Aorta (tissue), 5 donors: ENCODE measurements at regions not wholly inside any gene's neighbourhood (a gene's known extent, or its start where the extent isn't known, plus 50 kb on each side); places are given as distances from the start of the nearest gene placed in this dataset.
A peak's percentile ranks its signal among the peaks of the same experiment; 100 is the strongest.

Source experiments
- ATAC-seq: fragments of 200-7000 bp; cut with Tn5 transposase; one replicate; pipeline ENCODE4 v1.9.1; 2022; ENCODE audit warnings: moderate library complexity; ENCODE audit not compliant: low FRiP score
- DNase-seq, 2 donors: peaks; one replicate each; pipeline ENCODE4 v3.0.0-alpha.2; 2020
- H3K27ac ChIP-seq, 2 donors: one replicate each; pipeline ENCODE4 v1.5.1; 2013; ENCODE audit warnings: low read length in 2 of 2, mild to moderate bottlenecking in 2 of 2, moderate library complexity in 2 of 2, control low read depth in 1 of 2, inconsistent platforms in 1 of 2, low read depth in 1 of 2
- H3K27me3 ChIP-seq, 2 donors: one replicate each; pipeline ENCODE4 v1.6.1; 2013; ENCODE audit warnings: control low read depth in 1 of 2, low read length in 1 of 2, mild to moderate bottlenecking in 1 of 2, moderate library complexity in 1 of 2; ENCODE audit not compliant: insufficient read depth in 2 of 2, control insufficient read depth in 1 of 2
- H3K36me3 ChIP-seq, 2 donors: one replicate each; pipeline ENCODE4 v1.6.1; 2013; ENCODE audit warnings: control low read depth in 1 of 2, low read length in 1 of 2, mild to moderate bottlenecking in 1 of 2; ENCODE audit not compliant: insufficient read depth in 2 of 2, control insufficient read depth in 1 of 2
- H3K4me1 ChIP-seq, 2 donors: one replicate each; pipeline ENCODE4 v1.6.1; 2013; ENCODE audit warnings: low read length in 2 of 2, control low read depth in 1 of 2, mild to moderate bottlenecking in 1 of 2, moderate library complexity in 1 of 2; ENCODE audit not compliant: insufficient read depth in 2 of 2, control insufficient read depth in 1 of 2
- H3K4me3 ChIP-seq, 2 donors: one replicate each; pipeline ENCODE4 v1.5.1; 2013; ENCODE audit warnings: low read length in 2 of 2, control low read depth in 1 of 2, mild to moderate bottlenecking in 1 of 2
- H3K9me3 ChIP-seq: one replicate; pipeline ENCODE4 v1.6.1; 2013; ENCODE audit warnings: mild to moderate bottlenecking, low read length; ENCODE audit not compliant: control insufficient read depth
- WGBS, 2 donors: extraction: QIAGEN DNeasy Blood & Tissue Kit; methylation state at CpG; one replicate each; pipeline ENCODE4 v1.1.7; 2013; 5-methylcytosine and 5-hydroxymethylcytosine counted together
- intact Hi-C, 2 donors: fragments of 100-400 bp; cut with DNase I; formaldehyde crosslinking; loops; one replicate each; pipeline versions ENCODE4 v1.14.2 to v1.15.0; 2022
- donor health status: healthy with polysubstance abuse.
- donor health status: Bipolar disorder and iron deficiency.
- donor health status: DM: no; HTN: no; CAD: no.
- donor health status: DM: no; HTN: no; CAD: no.
- donor health status: DM: yes; HTN: yes; CAD: no.

- 89 to 92% methylated on average over 4 of the region's 4 CpGs for WGBS, 2 donors
- Histone ChIP-seq H3K27me3 (no peaks in the 10 kb centered on the region), H3K27ac (no peak overlapping the region), H3K36me3 (no peaks in the 10 kb centered on the region), H3K9me3 (no peaks in the 10 kb centered on the region), H3K4me3 (no peak overlapping the region), H3K4me1 (no peaks in the 10 kb centered on the region)
- ATAC-seq (peak; percentile 22), DNase-seq (no peak)
- intact Hi-C loops, result no loop called here
These were observed 128.9 kb downstream of the ZNF365 start for GRCh38 chr10:62502995-62503613.

DNA sequence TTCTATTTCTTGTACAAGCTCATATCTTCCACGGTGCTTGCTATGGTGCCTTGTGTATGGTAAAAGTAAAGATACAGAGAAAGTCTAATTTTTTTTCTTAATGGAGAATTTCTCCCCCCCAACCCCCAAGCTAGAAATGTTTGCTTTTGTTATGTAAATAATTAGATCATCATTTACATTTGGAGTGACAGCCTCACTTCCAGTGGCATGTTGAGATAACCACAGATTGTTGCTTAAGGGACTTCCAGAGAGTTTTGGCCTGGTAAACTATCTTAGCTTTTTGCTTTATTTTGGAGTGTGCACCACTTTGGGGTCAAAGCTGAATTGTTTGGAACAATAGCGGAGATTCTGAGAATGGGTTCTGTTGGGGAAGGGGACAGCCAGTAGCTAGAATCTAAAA is 129.7 kb downstream of the ZNF365 start:
- H3K27me3 ChIP-seq, result no peaks in the 10 kb centered on the region
- H3K27ac ChIP-seq, result no peak overlapping the region
- H3K4me1 ChIP-seq, result no peaks in the 10 kb centered on the region
- H3K36me3 ChIP-seq, result no peaks in the 10 kb centered on the region
- ATAC-seq, result no peak
- 90 to 91% methylated on average over 2 of the region's 2 CpGs for WGBS, 2 donors
- no peak overlapping the region for H3K4me3 ChIP-seq
- H3K9me3 ChIP-seq, result no peaks in the 10 kb centered on the region
- no peak for DNase-seq
- intact Hi-C loops, result no loop called here

DNA sequence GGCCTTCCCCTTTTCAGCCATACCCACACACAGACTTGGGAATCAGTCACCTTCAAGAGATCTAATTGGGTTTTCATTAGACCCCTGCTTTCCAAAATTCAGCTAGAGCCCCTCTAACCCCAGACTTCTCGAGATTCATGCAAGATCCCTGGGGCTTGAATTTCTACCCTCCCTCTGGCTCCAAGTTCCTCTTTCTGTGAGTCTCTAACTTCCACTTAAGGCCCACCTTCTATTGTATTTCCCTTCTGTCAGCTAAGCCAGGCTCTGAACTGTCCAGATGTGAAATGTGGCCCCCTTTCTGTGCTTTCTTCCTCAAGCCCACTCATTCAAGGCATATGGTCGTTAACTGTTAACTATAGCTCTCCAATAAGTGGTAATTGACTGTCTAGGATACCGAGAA is 132.2 kb downstream of the ZNF365 start:
- H3K9me3 ChIP-seq, result no peaks in the 10 kb centered on the region
- H3K36me3 ChIP-seq, result no peaks in the 10 kb centered on the region
- no peak overlapping the region for H3K27ac ChIP-seq
- H3K27me3 ChIP-seq, result no peaks in the 10 kb centered on the region
- 83 to 88% methylated on average over 3 of the region's 3 CpGs for WGBS, 2 donors
- no peaks in the 10 kb centered on the region for H3K4me1 ChIP-seq
- intact Hi-C loops, result no loop called here
- H3K4me3 ChIP-seq, result no peak overlapping the region
- no peak for DNase-seq
- ATAC-seq, result no peak

DNA sequence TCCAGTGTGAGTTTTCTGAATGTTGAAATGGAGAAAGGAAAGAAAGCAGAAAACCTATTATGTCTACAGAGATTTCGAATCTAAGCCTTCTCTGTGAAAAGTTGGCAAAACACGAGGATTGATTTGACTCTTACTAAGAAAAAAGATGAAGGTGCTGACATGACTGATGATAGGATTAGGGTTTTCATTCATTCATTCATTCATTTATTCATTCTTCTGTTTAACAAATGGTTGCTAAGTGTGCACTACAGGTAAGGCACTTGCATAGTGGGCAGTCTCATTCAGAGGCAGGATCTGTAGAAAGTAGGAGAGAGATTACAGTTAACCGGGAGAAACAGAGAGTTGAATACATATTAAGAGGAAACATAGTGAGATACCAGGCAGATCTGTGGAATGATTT is 137.1 kb downstream of the ZNF365 start:
- no peaks in the 10 kb centered on the region for H3K4me1 ChIP-seq

DNA sequence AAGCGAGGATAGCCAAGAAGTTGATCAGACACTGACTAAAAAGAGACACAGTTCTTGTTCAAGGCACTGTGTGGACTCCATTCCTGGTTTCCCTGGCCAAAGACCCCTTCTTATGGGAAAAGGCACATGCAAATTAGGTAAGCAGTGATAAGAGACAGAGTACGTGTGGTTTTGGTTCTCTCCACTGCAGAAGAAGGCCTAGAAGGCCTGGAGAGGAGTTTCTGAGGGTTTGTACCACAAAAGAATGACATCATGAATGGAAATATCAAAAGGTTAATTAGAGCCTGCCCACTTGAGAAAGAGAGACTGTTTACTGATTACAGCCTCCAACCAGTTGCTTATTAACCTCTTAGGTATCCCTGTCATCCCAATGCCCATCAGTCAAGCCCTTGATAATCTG is 137.5 kb downstream of the ZNF365 start:
- ATAC-seq (no peak), DNase-seq (no peak)
- Histone ChIP-seq H3K27ac (no peak overlapping the region), H3K4me3 (no peak overlapping the region), H3K27me3 (no peaks in the 10 kb centered on the region), H3K36me3 (no peaks in the 10 kb centered on the region), H3K9me3 (no peaks in the 10 kb centered on the region), H3K4me1 (no peaks in the 10 kb centered on the region)
- intact Hi-C loops, result no loop called here
- WGBS, 2 donors, result 81 to 82% methylated on average over 2 of the region's 2 CpGs

More for the DNA sequence above, 137.1 kb downstream of the ZNF365 start:
- Histone ChIP-seq H3K9me3 (no peaks in the 10 kb centered on the region), H3K36me3 (no peaks in the 10 kb centered on the region), H3K4me3 (no peak overlapping the region), H3K27ac (no peak overlapping the region), H3K27me3 (no peaks in the 10 kb centered on the region)
- 87 to 90% methylated on average over 3 of the region's 3 CpGs for WGBS, 2 donors
- intact Hi-C loops, result no loop called here
- ATAC-seq (no peak), DNase-seq (no peak)

GRCh38 chr10:62512732-62513475 is 138.7 kb downstream of the ZNF365 start:
- Histone ChIP-seq H3K4me1 (no peaks in the 10 kb centered on the region), H3K27me3 (no peaks in the 10 kb centered on the region), H3K27ac (no peak overlapping the region), H3K4me3 (no peak overlapping the region), H3K36me3 (no peaks in the 10 kb centered on the region), H3K9me3 (no peaks in the 10 kb centered on the region)
- DNase-seq, result no peak
- 80 to 90% methylated on average over 5 of the region's 5 CpGs for WGBS, 2 donors
- intact Hi-C loops, result no loop called here
- ATAC-seq, result no peak

GRCh38 chr10:62514079-62514693 is 140.0 kb downstream of the ZNF365 start:
- no peaks in the 10 kb centered on the region for H3K4me1 ChIP-seq
- H3K4me3 ChIP-seq, result no peak overlapping the region
- intact Hi-C loops, result no loop called here
- DNase-seq (no peak), ATAC-seq (no peak)
- H3K36me3 ChIP-seq, result no peaks in the 10 kb centered on the region
- no peaks in the 10 kb centered on the region for H3K27me3 ChIP-seq
- no peaks in the 10 kb centered on the region for H3K9me3 ChIP-seq
- 60 to 74% methylated on average over 6 of the region's 6 CpGs for WGBS, 2 donors
- H3K27ac ChIP-seq, result no peak overlapping the region

DNA sequence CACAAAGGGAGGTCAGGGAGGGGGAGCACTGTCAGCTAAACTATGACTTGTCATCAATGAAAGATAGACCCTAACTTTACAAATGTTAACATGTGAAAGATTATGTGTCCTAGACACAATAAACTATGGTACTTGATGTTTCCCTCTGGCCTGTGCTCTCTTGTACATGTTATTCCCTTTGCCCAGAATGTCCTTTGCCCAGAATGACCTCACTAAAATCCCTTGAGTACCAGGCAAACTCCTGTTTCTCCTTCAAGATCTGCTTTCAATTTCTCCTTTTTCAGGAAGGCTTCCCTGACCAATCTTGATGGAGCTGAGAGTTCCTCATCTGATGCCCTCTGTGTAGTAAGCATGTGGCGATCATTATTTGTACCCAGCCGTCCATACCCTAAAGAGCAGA is 143.1 kb downstream of the ZNF365 start:
- Histone ChIP-seq H3K27ac (no peak overlapping the region), H3K9me3 (no peaks in the 10 kb centered on the region), H3K4me3 (no peak overlapping the region), H3K36me3 (no peaks in the 10 kb centered on the region), H3K27me3 (no peaks in the 10 kb centered on the region), H3K4me1 (no peaks in the 10 kb centered on the region)
- DNase-seq, result no peak
- intact Hi-C loops, result no loop called here
- WGBS, 2 donors, result 97 to 98% methylated on average over 2 of the region's 2 CpGs
- no peak for ATAC-seq
